Tibial nerve (tissue), 4 donors: ENCODE measurements at regions not wholly inside any gene's neighbourhood (a gene's known extent, or its start where the extent isn't known, plus 50 kb on each side); places are given as distances from the start of the nearest gene placed in this dataset.
A peak's percentile ranks its signal among the peaks of the same experiment; 100 is the strongest.

Experiments
- DNase-seq, 2 donors: peaks; one replicate each; pipeline ENCODE4 v3.0.0-alpha.2; 2019; ENCODE audit warnings: low spot score in 2 of 2
- H3K27ac ChIP-seq, 4 donors: fragments of 200-600 bp; sonication (generic) in 3 of 4; one replicate each; pipeline ENCODE4 v1.5.1; 2017 to 2019; ENCODE audit warnings: mild to moderate bottlenecking in 1 of 4
- H3K27me3 ChIP-seq, 2 donors: fragments of 200-600 bp; sonication (generic) in 1 of 2; one replicate each; pipeline versions ENCODE4 v1.5.1 to v1.6.0; 2017 to 2019
- H3K36me3 ChIP-seq, 3 donors: fragments of 200-600 bp; sonication (generic); one replicate each; pipeline ENCODE4 v1.5.1; 2018 to 2019
- H3K4me1 ChIP-seq, 4 donors: fragments of 200-600 bp; sonication (generic) in 3 of 4; one replicate each; pipeline ENCODE4 v1.5.1; 2017 to 2019
- H3K4me3 ChIP-seq, 4 donors: fragments of 200-600 bp; sonication (generic) in 3 of 4; one replicate each; pipeline ENCODE4 v1.5.1; 2017 to 2019; ENCODE audit warnings: mild to moderate bottlenecking in 1 of 4, moderate library complexity in 1 of 4
- H3K9me3 ChIP-seq, 4 donors: fragments of 200-600 bp; sonication (generic) in 3 of 4; one replicate each; pipeline ENCODE4 v1.5.1; 2017 to 2019
- CTCF ChIP-seq, 5 experiments: fragments of 200-600 bp in 3 of 5; fragments of 450-650 bp in 2 of 5; sonication (generic) in 3 of 5; IDR thresholded peaks; one replicate each; pipeline ENCODE4 v1.5.1; 2016 to 2019; ENCODE audit warnings: antibody characterized with exemption in 5 of 5, mild to moderate bottlenecking in 3 of 5, moderate library complexity in 2 of 5
- EP300 ChIP-seq, 2 donors: sonication (generic); formaldehyde crosslinking; IDR thresholded peaks; one replicate each; pipeline ENCODE4 v1.6.1; 2017; ENCODE audit warnings: antibody characterized with exemption in 2 of 2, mild to moderate bottlenecking in 1 of 2
- POLR2A ChIP-seq, 2 donors: fragments of 450-650 bp; IDR thresholded peaks; one replicate each; pipeline ENCODE4 v1.6.1; 2017; ENCODE audit warnings: antibody characterized with exemption in 2 of 2, mild to moderate bottlenecking in 2 of 2, moderate library complexity in 2 of 2
- WGBS, 2 donors: methylation state at CpG; one replicate each; pipeline ENCODE4 v1.1.5; 2018; 5-methylcytosine and 5-hydroxymethylcytosine counted together

GRCh38 chr3:84522893-84523292, 435.9 kb upstream of the CADM2 start:
- peaks cover 0 to 10% (median 0%) of the 10 kb centered on the region in 4 donors for H3K9me3 ChIP-seq
- H3K4me1 ChIP-seq, result no peaks in the 10 kb centered on the region
- 77 to 95% methylated on average over 6 of the region's 6 CpGs for WGBS, 2 donors
- TF ChIP-seq CTCF (IDR thresholded peaks at IDR 0.05) (no peak), EP300 (IDR thresholded peaks at IDR 0.05) (no peak), POLR2A (IDR thresholded peaks at IDR 0.05) (no peak)
- H3K4me3 ChIP-seq, result no peak overlapping the region
- H3K27me3 ChIP-seq, result no peaks in the 10 kb centered on the region
- no peaks in the 10 kb centered on the region for H3K36me3 ChIP-seq
- H3K27ac ChIP-seq, result no peak overlapping the region
- DNase-seq, result no peak

DNA sequence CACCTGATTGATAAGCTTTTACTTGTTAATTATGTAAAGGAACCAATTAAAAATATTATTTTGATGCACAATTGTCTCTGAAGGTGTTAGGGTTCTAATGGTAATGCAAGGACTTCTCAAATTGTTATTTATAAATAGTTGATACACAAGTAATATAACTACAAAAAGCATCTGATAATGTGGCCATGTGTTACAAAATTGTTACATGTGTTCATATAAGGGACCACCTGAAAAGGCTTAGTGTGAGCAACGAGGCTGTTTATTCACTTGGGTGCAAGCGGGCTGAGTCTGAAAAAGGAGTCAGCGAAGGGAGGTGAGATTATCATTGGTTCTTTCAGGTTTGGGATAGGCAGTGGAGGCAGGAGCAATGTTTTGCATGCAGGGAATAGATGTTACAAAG, 421.9 kb upstream of the CADM2 start:
- no peaks in the 10 kb centered on the region for H3K4me1 ChIP-seq
- peaks cover 0 to 17% (median 0%) of the 10 kb centered on the region in 4 donors for H3K9me3 ChIP-seq
- H3K36me3 ChIP-seq, result no peaks in the 10 kb centered on the region
- TF ChIP-seq EP300 (IDR thresholded peaks at IDR 0.05), result no peak
- no peak for TF ChIP-seq POLR2A (IDR thresholded peaks at IDR 0.05)
- no peak for TF ChIP-seq CTCF (IDR thresholded peaks at IDR 0.05)
- H3K4me3 ChIP-seq, result no peak overlapping the region
- no peak overlapping the region for H3K27ac ChIP-seq
- 80 to 84% methylated on average over 3 of the region's 3 CpGs for WGBS, 2 donors
- H3K27me3 ChIP-seq, result no peaks in the 10 kb centered on the region
- DNase-seq, result no peak

- peaks cover 0 to 17% (median 0%) of the 10 kb centered on the region in 4 donors for H3K9me3 ChIP-seq
- H3K27me3 ChIP-seq, result no peaks in the 10 kb centered on the region
- no peaks in the 10 kb centered on the region for H3K4me1 ChIP-seq
- DNase-seq, result no peak
- H3K27ac ChIP-seq, result no peak overlapping the region
- no peak overlapping the region for H3K4me3 ChIP-seq
- no peaks in the 10 kb centered on the region for H3K36me3 ChIP-seq
- TF ChIP-seq CTCF (IDR thresholded peaks at IDR 0.05) (no peak), EP300 (IDR thresholded peaks at IDR 0.05) (no peak), POLR2A (IDR thresholded peaks at IDR 0.05) (no peak)
These were observed 420.2 kb upstream of the CADM2 start for GRCh38 chr3:84538597-84538996.

DNA sequence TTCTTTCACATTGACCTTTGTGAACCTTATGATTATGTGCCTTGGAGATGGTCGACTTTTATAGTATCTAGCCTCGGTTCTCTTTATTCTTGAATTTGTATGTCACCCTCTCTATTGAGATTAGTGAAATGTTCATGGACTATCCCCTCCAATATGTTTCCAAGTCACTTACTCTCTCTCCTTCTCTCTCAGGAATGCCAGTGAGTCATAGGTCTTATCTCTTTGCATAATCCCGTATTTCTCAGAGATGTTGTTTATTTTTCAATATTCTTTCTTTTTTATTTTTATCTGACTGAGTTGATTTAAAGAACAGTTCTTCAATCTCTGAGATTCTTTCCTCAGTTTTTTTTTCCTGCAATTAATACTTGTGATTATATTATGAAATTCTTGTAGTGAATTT, 411.6 kb upstream of the CADM2 start:
- Histone ChIP-seq H3K4me1 (no peaks in the 10 kb centered on the region), H3K36me3 (no peaks in the 10 kb centered on the region), H3K27ac (no peak overlapping the region), H3K9me3 (no peaks in the 10 kb centered on the region), H3K4me3 (no peak overlapping the region), H3K27me3 (no peaks in the 10 kb centered on the region)
- 63 to 67% methylated on average over 3 of the region's 3 CpGs for WGBS, 2 donors
- TF ChIP-seq POLR2A (IDR thresholded peaks at IDR 0.05) (no peak), CTCF (IDR thresholded peaks at IDR 0.05) (no peak), EP300 (IDR thresholded peaks at IDR 0.05) (no peak)
- DNase-seq, result no peak

DNA sequence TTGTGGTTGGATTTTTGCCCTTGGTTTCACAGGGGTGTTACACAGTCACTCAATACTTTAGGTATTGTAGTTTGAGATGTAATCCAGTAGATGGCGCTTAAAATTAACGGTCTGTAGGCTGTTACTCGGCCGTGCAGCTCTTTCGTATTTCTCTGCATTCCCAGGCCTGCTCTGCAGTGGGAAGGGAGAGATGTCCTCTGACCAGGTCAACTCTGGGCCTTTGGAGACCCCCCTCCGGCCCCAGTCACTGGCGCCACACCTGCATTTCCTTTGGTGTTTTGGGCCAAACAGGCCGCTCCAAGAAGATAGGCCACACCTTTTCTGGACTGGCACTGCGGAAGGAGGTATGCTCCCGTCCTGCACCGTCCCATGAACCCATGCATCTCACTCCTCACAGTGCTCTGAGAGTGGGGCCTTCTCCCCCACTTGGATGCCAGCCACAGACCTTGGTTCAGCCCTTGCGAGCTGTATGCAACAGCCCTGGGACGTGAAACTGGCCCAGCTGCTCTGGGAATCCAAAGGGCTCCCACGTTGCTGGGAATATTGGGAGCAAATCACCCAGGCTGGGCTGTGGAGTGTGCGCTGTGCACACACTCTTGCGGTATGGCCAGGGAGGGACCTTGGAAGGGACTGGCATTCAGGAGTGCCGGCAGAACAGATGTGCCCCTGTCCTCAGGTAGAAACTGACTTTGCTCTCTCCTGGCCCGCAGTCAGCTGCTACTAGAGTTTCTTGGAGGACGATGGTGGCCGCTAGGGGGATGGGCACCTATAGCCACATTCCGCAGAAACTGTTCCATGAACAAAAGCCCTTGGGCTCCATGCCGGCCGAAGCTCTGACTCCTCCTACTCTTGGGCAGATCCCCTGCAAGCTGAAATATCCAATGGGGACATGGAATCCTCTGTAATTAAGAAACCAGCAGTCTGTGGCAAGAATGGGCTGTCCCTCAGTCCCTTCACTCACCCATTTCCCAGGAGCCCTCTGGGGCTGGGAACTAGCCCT, 410.5 kb upstream of the CADM2 start:
- WGBS, 2 donors, result 59 to 69% methylated on average over 22 to 23 of the region's 23 CpGs
- TF ChIP-seq POLR2A (IDR thresholded peaks at IDR 0.05) (no peak), EP300 (IDR thresholded peaks at IDR 0.05) (no peak), CTCF (IDR thresholded peaks at IDR 0.05) (peak; percentile 29 to 48 (median 42))
- Histone ChIP-seq H3K36me3 (no peaks in the 10 kb centered on the region), H3K27ac (no peak overlapping the region), H3K9me3 (no peaks in the 10 kb centered on the region), H3K4me1 (no peaks in the 10 kb centered on the region), H3K4me3 (no peak overlapping the region), H3K27me3 (no peaks in the 10 kb centered on the region)
- no peak for DNase-seq
